H9 (cell line): ENCODE measurements at regions not wholly inside any gene's neighbourhood (a gene's known extent, or its start where the extent isn't known, plus 50 kb on each side); places are given as distances from the start of the nearest gene placed in this dataset.

Source experiments
- DNase-seq: peaks from one replicate; pipeline ENCODE4 v3.0.0-alpha.2; 2017
- H2AFZ ChIP-seq: one replicate; pipeline ENCODE4 v1.6.1; 2013; ENCODE audit warnings: mild to moderate bottlenecking, low read length, control low read depth, moderate library complexity
- H2AK5ac ChIP-seq: 2 replicates; pipeline ENCODE4 v1.6.1; 2013; ENCODE audit warnings: low read length, control low read depth, mixed read lengths; ENCODE audit not compliant: insufficient read length
- H2BK120ac ChIP-seq: one replicate; pipeline ENCODE4 v1.6.1; 2013; ENCODE audit warnings: low read depth, mild to moderate bottlenecking, low read length, control low read depth, inconsistent platforms; ENCODE audit not compliant: poor library complexity, severe bottlenecking
- H2BK12ac ChIP-seq: 2 replicates; pipeline ENCODE4 v1.6.1; 2013; ENCODE audit warnings: low read length, control low read depth, mixed read lengths, low read depth; ENCODE audit not compliant: insufficient read length
- H2BK15ac ChIP-seq: 2 replicates; pipeline ENCODE4 v1.6.1; 2013; ENCODE audit warnings: low read depth, low read length, control low read depth
- H2BK20ac ChIP-seq: one replicate; pipeline ENCODE4 v1.6.1; 2013; ENCODE audit warnings: low read depth, mild to moderate bottlenecking, low read length, control low read depth, inconsistent platforms; ENCODE audit not compliant: poor library complexity, severe bottlenecking
- H2BK5ac ChIP-seq: 2 replicates; pipeline ENCODE4 v1.6.1; 2013; ENCODE audit warnings: low read length, control low read depth, mixed read lengths; ENCODE audit not compliant: insufficient read length
- H3K14ac ChIP-seq: 2 replicates; pipeline ENCODE4 v1.6.1; 2013; ENCODE audit warnings: low read length, control low read depth; ENCODE audit not compliant: insufficient read depth
- H3K18ac ChIP-seq: 2 replicates; pipeline ENCODE4 v1.6.1; 2013; ENCODE audit warnings: low read depth, mild to moderate bottlenecking, mixed read lengths, low read length, control low read depth; ENCODE audit not compliant: insufficient read length
- H3K23ac ChIP-seq: 2 replicates; pipeline ENCODE4 v1.6.1; 2013; ENCODE audit warnings: low read length, control low read depth, mixed read lengths, low read depth; ENCODE audit not compliant: insufficient read length
- H3K23me2 ChIP-seq: 2 replicates; pipeline ENCODE4 v1.6.1; 2013; ENCODE audit warnings: low read depth, mild to moderate bottlenecking, mixed read lengths, low read length, control low read depth; ENCODE audit not compliant: insufficient read length, poor library complexity, severe bottlenecking
- H3K27ac ChIP-seq: 2 replicates; pipeline ENCODE4 v1.5.1; 2013; ENCODE audit warnings: low read length, control low read depth, mixed read lengths, low read depth; ENCODE audit not compliant: insufficient read length
- H3K27me3 ChIP-seq: 2 replicates; pipeline ENCODE4 v1.6.1; 2013; ENCODE audit warnings: low read length, control low read depth, inconsistent platforms; ENCODE audit not compliant: insufficient read depth
- H3K4ac ChIP-seq: 2 replicates; pipeline ENCODE4 v1.6.1; 2013; ENCODE audit warnings: low read depth, mild to moderate bottlenecking, control low read depth, inconsistent platforms, low read length, moderate library complexity
- H3K4me1 ChIP-seq: 2 replicates; pipeline ENCODE4 v1.6.1; 2013; ENCODE audit warnings: low read length, control low read depth, inconsistent platforms; ENCODE audit not compliant: insufficient read depth
- H3K4me2 ChIP-seq: 2 replicates; pipeline ENCODE4 v1.6.1; 2013; ENCODE audit warnings: low read length, control low read depth, mixed read lengths; ENCODE audit not compliant: insufficient read length, insufficient read depth
- H3K56ac ChIP-seq: 2 replicates; pipeline ENCODE4 v1.6.1; 2013; ENCODE audit warnings: low read depth, mild to moderate bottlenecking, mixed read lengths, low read length, control low read depth; ENCODE audit not compliant: insufficient read length
- H3K79me1 ChIP-seq: 2 replicates; pipeline ENCODE4 v1.6.1; 2013; ENCODE audit warnings: low read depth, mild to moderate bottlenecking, moderate library complexity, low read length, control low read depth, inconsistent platforms; ENCODE audit not compliant: insufficient read depth, poor library complexity, severe bottlenecking
- H3K79me2 ChIP-seq: 2 replicates; pipeline ENCODE4 v1.6.1; 2013; ENCODE audit warnings: low read length, control low read depth, inconsistent platforms; ENCODE audit not compliant: insufficient read depth
- H3K9ac ChIP-seq: 2 replicates; pipeline ENCODE4 v1.6.1; 2013; ENCODE audit warnings: low read length, control low read depth, mixed read lengths; ENCODE audit not compliant: insufficient read length; ENCODE audit errors: extremely low read depth
- H3K9me3 ChIP-seq: one replicate; pipeline ENCODE4 v1.6.1; 2013; ENCODE audit warnings: low read depth, low read length, inconsistent platforms; ENCODE audit not compliant: control insufficient read depth
- H3T11ph ChIP-seq: one replicate; pipeline ENCODE4 v1.6.1; 2013; ENCODE audit warnings: mild to moderate bottlenecking, low read length, control low read depth, inconsistent platforms
- H4K20me1 ChIP-seq: one replicate; pipeline ENCODE4 v1.6.1; 2013; ENCODE audit not compliant: control insufficient read depth, insufficient read length, insufficient read depth
- H4K5ac ChIP-seq: 2 replicates; pipeline ENCODE4 v1.6.1; 2013; ENCODE audit warnings: low read depth, mild to moderate bottlenecking, mixed read lengths, low read length, control low read depth; ENCODE audit not compliant: insufficient read length
- H4K8ac ChIP-seq: replicated peaks from 2 replicates; pipeline ENCODE4 v1.6.1; 2013; ENCODE audit warnings: low read length, control low read depth, mixed read lengths, low read depth; ENCODE audit not compliant: insufficient read length
- H4K91ac ChIP-seq: 2 replicates; pipeline ENCODE4 v1.6.1; 2013; ENCODE audit warnings: low read depth, mild to moderate bottlenecking, moderate library complexity, mixed read lengths, low read length, control low read depth; ENCODE audit not compliant: insufficient read length
- H3K27ac Mint-ChIP-seq, 3 experiments: 2 replicates in 2 of 3; 3 replicates in 1 of 3; pipeline ENCODE4 v1.8.0; 2020 to 2021; ENCODE audit warnings: mixed read lengths in 3 of 3, mild to moderate bottlenecking in 1 of 3, moderate library complexity in 1 of 3
- H3K27me3 Mint-ChIP-seq: 2 replicates; pipeline ENCODE4 v1.8.0; 2021; ENCODE audit warnings: low read depth, mild to moderate bottlenecking, moderate library complexity, mixed read lengths
- H3K36me3 Mint-ChIP-seq, 3 experiments: 2 replicates in 2 of 3; 3 replicates in 1 of 3; pipeline ENCODE4 v1.8.0; 2020 to 2021; ENCODE audit warnings: low read depth in 3 of 3, mixed read lengths in 3 of 3; ENCODE audit not compliant: insufficient read depth in 1 of 3
- H3K4me1 Mint-ChIP-seq, 2 experiments: 2 replicates each; pipeline ENCODE4 v1.8.0; 2020; ENCODE audit warnings: mixed read lengths in 2 of 2
- H3K4me3 Mint-ChIP-seq, 2 experiments: 2 replicates in 1 of 2; 3 replicates in 1 of 2; pipeline ENCODE4 v1.8.0; 2020 to 2021; ENCODE audit warnings: mild to moderate bottlenecking in 2 of 2, mixed read lengths in 2 of 2, moderate library complexity in 1 of 2
- H3K9me3 Mint-ChIP-seq, 2 experiments: 2 replicates in 1 of 2; 3 replicates in 1 of 2; pipeline ENCODE4 v1.8.0; 2020; ENCODE audit warnings: mild to moderate bottlenecking in 2 of 2, mixed read lengths in 2 of 2, moderate library complexity in 1 of 2
- CTCF ChIP-seq: fragments of 200-600 bp; sonication (generic); conservative IDR thresholded peaks from 3 replicates; pipeline ENCODE4 v1.8.0; 2021; ENCODE audit warnings: antibody characterized with exemption, mild to moderate bottlenecking

GRCh38 chr3:87122766-87123165, 104.3 kb upstream of the CHMP2B start:
- Histone ChIP-seq H3K27me3 (no peaks in the 10 kb centered on the region), H2BK12ac (no peak overlapping the region), H3K23ac (no peak overlapping the region), H3K4ac (no peak overlapping the region), H3T11ph (no peak overlapping the region), H4K5ac (no peak overlapping the region), H2BK120ac (no peak overlapping the region), H4K20me1 (no peaks in the 10 kb centered on the region), H3K9me3 (no peaks in the 10 kb centered on the region), H3K79me1 (no peaks in the 10 kb centered on the region), H2BK20ac (no peak overlapping the region), H3K4me2 (no peak overlapping the region), H4K91ac (no peak overlapping the region), H3K79me2 (no peaks in the 10 kb centered on the region), H3K9ac (no peak overlapping the region), H2BK5ac (no peak overlapping the region), H3K23me2 (no peaks in the 10 kb centered on the region), H3K18ac (no peak overlapping the region), H3K27ac (no peak overlapping the region), H2BK15ac (no peak overlapping the region), H3K56ac (no peak overlapping the region), H3K4me1 (no peaks in the 10 kb centered on the region), H2AK5ac (no peak overlapping the region), H4K8ac (no peak overlapping the region), H2AFZ (no peak overlapping the region), H3K14ac (no peak overlapping the region)
- H3K36me3 Mint-ChIP-seq = no peaks in the 10 kb centered on the region
- H3K4me3 Mint-ChIP-seq = no peak overlapping the region
- H3K9me3 Mint-ChIP-seq = no peaks in the 10 kb centered on the region
- H3K27ac Mint-ChIP-seq = no peak overlapping the region
- H3K27me3 Mint-ChIP-seq = no peaks in the 10 kb centered on the region
- peaks cover 7 to 12% of the 10 kb centered on the region in 2 experiments for H3K4me1 Mint-ChIP-seq
- DNase-seq = no peak
- no peak for TF ChIP-seq CTCF
